Neural cell (in vitro differentiated cells): ENCODE measurements at regions not wholly inside any gene's neighbourhood (a gene's known extent, or its start where the extent isn't known, plus 50 kb on each side); places are given as distances from the start of the nearest gene placed in this dataset.

Source experiments
- H2AFZ ChIP-seq: fragments of 200-600, 300-800 bp; sonication (generic), shearing (Covaris generic); 2 replicates; pipeline ENCODE4 v1.6.0; 2014; ENCODE audit warnings: low read depth, mild to moderate bottlenecking, antibody characterized with exemption, low read length, moderate library complexity
- H3F3A ChIP-seq: fragments of 200-600 bp; shearing (Covaris generic); 2 replicates; pipeline ENCODE4 v1.6.1; 2016; ENCODE audit warnings: mild to moderate bottlenecking, moderate library complexity, mixed read lengths, antibody characterized with exemption, low read length; ENCODE audit not compliant: insufficient read depth, poor library complexity, severe bottlenecking
- H3K27ac ChIP-seq: fragments of 200-600, 300-800 bp; sonication (generic), shearing (Covaris generic); 2 replicates; pipeline ENCODE4 v1.5.1; 2014; ENCODE audit warnings: mild to moderate bottlenecking, low read length, moderate library complexity
- H3K27me3 ChIP-seq: fragments of 300-800, 200-600 bp; sonication (generic), shearing (Covaris generic); 2 replicates; pipeline ENCODE4 v1.6.0; 2014; ENCODE audit warnings: mild to moderate bottlenecking, low read depth, low read length, moderate library complexity; ENCODE audit not compliant: insufficient read depth
- H3K36me3 ChIP-seq: fragments of 300-800, 200-600 bp; sonication (generic), shearing (Covaris generic); 2 replicates; pipeline ENCODE4 v1.5.1; 2014; ENCODE audit warnings: mild to moderate bottlenecking, antibody characterized with exemption, low read length, moderate library complexity; ENCODE audit not compliant: insufficient read depth
- H3K4me2 ChIP-seq: fragments of 300-800, 200-600 bp; sonication (generic), shearing (Covaris generic); 2 replicates; pipeline ENCODE4 v1.6.0; 2014; ENCODE audit warnings: mild to moderate bottlenecking, low read length
- H3K4me3 ChIP-seq: fragments of 300-800, 200-600 bp; sonication (generic), shearing (Covaris generic); 2 replicates; pipeline ENCODE4 v1.5.1; 2014; ENCODE audit warnings: mild to moderate bottlenecking, low read length, moderate library complexity
- H3K79me2 ChIP-seq: fragments of 200-600 bp; shearing (Covaris generic); replicated peaks from 2 replicates; pipeline ENCODE4 v1.6.0; 2014; ENCODE audit warnings: mild to moderate bottlenecking, low read length, moderate library complexity; ENCODE audit not compliant: insufficient read depth
- H3K9ac ChIP-seq: fragments of 300-800, 200-600 bp; sonication (generic), shearing (Covaris generic); 2 replicates; pipeline ENCODE4 v1.6.1; 2016; ENCODE audit warnings: mild to moderate bottlenecking, low read length, mixed read lengths
- H3K9me2 ChIP-seq: fragments of 200-600 bp; shearing (Covaris generic); 2 replicates; pipeline ENCODE4 v1.6.1; 2016; ENCODE audit warnings: mild to moderate bottlenecking, low read length, mixed read lengths; ENCODE audit not compliant: insufficient read depth
- H3K9me3 ChIP-seq: fragments of 200-600, 300-800 bp; sonication (generic), shearing (Covaris generic); 2 replicates; pipeline ENCODE4 v1.6.1; 2016; ENCODE audit warnings: mild to moderate bottlenecking, mixed run types, low read length, moderate library complexity, mixed read lengths
- H4K20me1 ChIP-seq: fragments of 200-600 bp; shearing (Covaris generic); 2 replicates; pipeline ENCODE4 v1.6.1; 2016; ENCODE audit warnings: mild to moderate bottlenecking, mixed run types; ENCODE audit not compliant: insufficient read depth
- EP300 ChIP-seq: fragments of 450-650 bp; conservative IDR thresholded peaks from 2 replicates; pipeline ENCODE4 v1.6.1; 2014; ENCODE audit warnings: antibody characterized with exemption, mild to moderate bottlenecking, moderate library complexity; ENCODE audit not compliant: poor library complexity, severe bottlenecking
- EZH2 ChIP-seq: fragments of 200-600, 300-800 bp; shearing (Covaris generic), sonication (generic); IDR thresholded peaks from 2 replicates; pipeline ENCODE4 v1.6.1; 2014; ENCODE audit warnings: antibody characterized with exemption, low read length, borderline replicate concordance, mild to moderate bottlenecking; ENCODE audit not compliant: insufficient read depth, poor library complexity, severe bottlenecking
- MXI1 ChIP-seq: fragments of 450-650 bp; conservative IDR thresholded peaks from 2 replicates; pipeline ENCODE4 v1.6.1; 2014; ENCODE audit warnings: antibody characterized with exemption, mild to moderate bottlenecking; ENCODE audit not compliant: poor library complexity, severe bottlenecking
- POLR2AphosphoS5 ChIP-seq: IDR thresholded peaks from 2 replicates; pipeline ENCODE4 v1.6.1; 2012
- RAD21 ChIP-seq: fragments of 450-650 bp; conservative IDR thresholded peaks from 2 replicates; pipeline ENCODE4 v1.6.1; 2014; ENCODE audit warnings: antibody characterized with exemption, mild to moderate bottlenecking, moderate library complexity
- SMC3 ChIP-seq: fragments of 450-650 bp; conservative IDR thresholded peaks from 2 replicates; pipeline ENCODE4 v1.6.1; 2014; ENCODE audit warnings: antibody characterized with exemption, mild to moderate bottlenecking, moderate library complexity; ENCODE audit not compliant: poor library complexity
- TAF1 ChIP-seq: IDR thresholded peaks from 2 replicates; pipeline ENCODE4 v1.6.1; 2012; ENCODE audit warnings: low read depth
- TF ChIP-seq, protein P1 (sequence below): IDR thresholded peaks from 2 replicates; pipeline ENCODE4 v1.6.1; 2012; ENCODE audit warnings: borderline replicate concordance
- TF ChIP-seq, protein P2 (sequence below): fragments of 450-650 bp; IDR thresholded peaks from 2 replicates; pipeline ENCODE4 v1.5.1; 2014; ENCODE audit warnings: antibody characterized with exemption, mild to moderate bottlenecking, moderate library complexity; ENCODE audit not compliant: poor library complexity, severe bottlenecking

DNA sequence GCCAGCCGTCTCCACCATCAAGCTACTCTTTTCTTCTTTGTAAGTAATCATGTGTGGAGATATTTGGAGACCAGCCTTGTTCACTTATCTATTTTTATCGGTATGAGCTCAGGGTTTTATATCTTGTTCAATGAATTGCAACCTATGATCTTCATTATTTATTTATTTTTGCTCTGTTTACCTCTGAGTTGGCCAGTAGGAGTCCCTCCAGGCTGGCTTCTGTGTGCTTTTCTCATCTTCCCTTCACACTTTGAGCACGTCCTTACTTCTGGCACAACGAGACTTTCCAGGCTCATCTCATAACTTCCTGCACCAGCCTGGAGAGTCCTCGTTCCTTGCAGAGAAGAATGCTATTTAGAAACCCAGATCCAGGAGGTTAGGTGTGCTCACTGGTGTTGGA, 375.8 kb upstream of the PODXL start:
- no peaks in the 10 kb centered on the region for H3K79me2 ChIP-seq
- H3K4me2 ChIP-seq = no peak overlapping the region
- no peaks in the 10 kb centered on the region for H3F3A ChIP-seq
- H3K9me3 ChIP-seq = no peaks in the 10 kb centered on the region
- H3K9me2 ChIP-seq = no peaks in the 10 kb centered on the region
- H3K27ac ChIP-seq = no peak overlapping the region
- no peak overlapping the region for H3K4me3 ChIP-seq
- no peaks in the 10 kb centered on the region for H3K27me3 ChIP-seq
- H3K36me3 ChIP-seq = no peaks in the 10 kb centered on the region
- H2AFZ ChIP-seq = no peak overlapping the region
- H4K20me1 ChIP-seq = no peaks in the 10 kb centered on the region
- no peak overlapping the region for H3K9ac ChIP-seq
- TF ChIP-seq EP300 (no peak), MXI1 (no peak), RAD21 (no peak), POLR2AphosphoS5 (no peak), TAF1 (no peak), SMC3 (no peak), EZH2 (no peak)
- TF ChIP-seq, protein P1, sequence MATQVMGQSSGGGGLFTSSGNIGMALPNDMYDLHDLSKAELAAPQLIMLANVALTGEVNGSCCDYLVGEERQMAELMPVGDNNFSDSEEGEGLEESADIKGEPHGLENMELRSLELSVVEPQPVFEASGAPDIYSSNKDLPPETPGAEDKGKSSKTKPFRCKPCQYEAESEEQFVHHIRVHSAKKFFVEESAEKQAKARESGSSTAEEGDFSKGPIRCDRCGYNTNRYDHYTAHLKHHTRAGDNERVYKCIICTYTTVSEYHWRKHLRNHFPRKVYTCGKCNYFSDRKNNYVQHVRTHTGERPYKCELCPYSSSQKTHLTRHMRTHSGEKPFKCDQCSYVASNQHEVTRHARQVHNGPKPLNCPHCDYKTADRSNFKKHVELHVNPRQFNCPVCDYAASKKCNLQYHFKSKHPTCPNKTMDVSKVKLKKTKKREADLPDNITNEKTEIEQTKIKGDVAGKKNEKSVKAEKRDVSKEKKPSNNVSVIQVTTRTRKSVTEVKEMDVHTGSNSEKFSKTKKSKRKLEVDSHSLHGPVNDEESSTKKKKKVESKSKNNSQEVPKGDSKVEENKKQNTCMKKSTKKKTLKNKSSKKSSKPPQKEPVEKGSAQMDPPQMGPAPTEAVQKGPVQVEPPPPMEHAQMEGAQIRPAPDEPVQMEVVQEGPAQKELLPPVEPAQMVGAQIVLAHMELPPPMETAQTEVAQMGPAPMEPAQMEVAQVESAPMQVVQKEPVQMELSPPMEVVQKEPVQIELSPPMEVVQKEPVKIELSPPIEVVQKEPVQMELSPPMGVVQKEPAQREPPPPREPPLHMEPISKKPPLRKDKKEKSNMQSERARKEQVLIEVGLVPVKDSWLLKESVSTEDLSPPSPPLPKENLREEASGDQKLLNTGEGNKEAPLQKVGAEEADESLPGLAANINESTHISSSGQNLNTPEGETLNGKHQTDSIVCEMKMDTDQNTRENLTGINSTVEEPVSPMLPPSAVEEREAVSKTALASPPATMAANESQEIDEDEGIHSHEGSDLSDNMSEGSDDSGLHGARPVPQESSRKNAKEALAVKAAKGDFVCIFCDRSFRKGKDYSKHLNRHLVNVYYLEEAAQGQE = no peak
- TF ChIP-seq, protein P2, sequence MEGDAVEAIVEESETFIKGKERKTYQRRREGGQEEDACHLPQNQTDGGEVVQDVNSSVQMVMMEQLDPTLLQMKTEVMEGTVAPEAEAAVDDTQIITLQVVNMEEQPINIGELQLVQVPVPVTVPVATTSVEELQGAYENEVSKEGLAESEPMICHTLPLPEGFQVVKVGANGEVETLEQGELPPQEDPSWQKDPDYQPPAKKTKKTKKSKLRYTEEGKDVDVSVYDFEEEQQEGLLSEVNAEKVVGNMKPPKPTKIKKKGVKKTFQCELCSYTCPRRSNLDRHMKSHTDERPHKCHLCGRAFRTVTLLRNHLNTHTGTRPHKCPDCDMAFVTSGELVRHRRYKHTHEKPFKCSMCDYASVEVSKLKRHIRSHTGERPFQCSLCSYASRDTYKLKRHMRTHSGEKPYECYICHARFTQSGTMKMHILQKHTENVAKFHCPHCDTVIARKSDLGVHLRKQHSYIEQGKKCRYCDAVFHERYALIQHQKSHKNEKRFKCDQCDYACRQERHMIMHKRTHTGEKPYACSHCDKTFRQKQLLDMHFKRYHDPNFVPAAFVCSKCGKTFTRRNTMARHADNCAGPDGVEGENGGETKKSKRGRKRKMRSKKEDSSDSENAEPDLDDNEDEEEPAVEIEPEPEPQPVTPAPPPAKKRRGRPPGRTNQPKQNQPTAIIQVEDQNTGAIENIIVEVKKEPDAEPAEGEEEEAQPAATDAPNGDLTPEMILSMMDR = no peak

DNA sequence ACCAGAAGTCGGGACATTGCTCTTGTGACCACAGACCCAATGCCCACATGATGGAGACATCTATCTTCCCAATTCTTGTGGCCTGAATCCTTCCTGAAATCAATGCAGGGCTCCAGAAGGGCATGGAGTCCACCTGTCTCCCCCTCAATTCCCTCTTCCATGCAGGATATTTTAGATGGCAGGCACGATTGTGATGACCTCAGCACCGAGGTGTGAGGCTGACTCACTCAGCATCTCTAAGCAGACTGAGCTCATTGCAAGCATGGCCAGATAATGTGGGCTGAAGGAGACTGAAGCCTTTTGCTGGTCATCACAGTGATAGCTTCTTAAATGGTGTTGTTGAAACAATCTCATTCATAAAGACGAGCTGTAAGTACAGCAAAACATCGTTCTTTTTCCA, 374.9 kb upstream of the PODXL start:
- Histone ChIP-seq H3K27ac (no peak overlapping the region), H4K20me1 (no peaks in the 10 kb centered on the region), H3K9ac (no peak overlapping the region), H2AFZ (no peak overlapping the region), H3K79me2 (no peaks in the 10 kb centered on the region), H3K36me3 (no peaks in the 10 kb centered on the region), H3F3A (no peaks in the 10 kb centered on the region), H3K27me3 (no peaks in the 10 kb centered on the region), H3K4me2 (no peak overlapping the region), H3K4me3 (no peak overlapping the region), H3K9me2 (no peaks in the 10 kb centered on the region), H3K9me3 (no peaks in the 10 kb centered on the region)
- TF ChIP-seq EP300 (no peak), SMC3 (no peak), TAF1 (no peak), MXI1 (no peak)
- TF ChIP-seq, protein P2 = no peak
- TF ChIP-seq, protein P1 = no peak
